GM18520 (cell line): ENCODE measurements at regions not wholly inside any gene's neighbourhood (a gene's known extent, or its start where the extent isn't known, plus 50 kb on each side); places are given as distances from the start of the nearest gene placed in this dataset.
"Not testable (repeated sequence)": the region's sequence is repeated elsewhere in the genome, so short reads cannot be mapped to it uniquely, and the experiment has no call there.

Experiments used
- ATAC-seq: cut with Tn5 transposase; IDR thresholded peaks from one replicate; pipeline ENCODE4 v1.9.1; 2021; ENCODE audit not compliant: unreplicated experiment

- no peak for ATAC-seq
Observed at GRCh38 chr7:159210581-159211235, 66.0 kb upstream of the VIPR2 start.

- no peak for ATAC-seq
Observed at GRCh38 chr7:159209429-159209828, 64.8 kb upstream of the VIPR2 start.

GRCh38 chr7:159207951-159208350 is 63.3 kb upstream of the VIPR2 start:
- ATAC-seq, result no peak

GRCh38 chr7:159207393-159207792 is 62.7 kb upstream of the VIPR2 start:
- no peak for ATAC-seq

GRCh38 chr7:159205833-159206232 is 61.2 kb upstream of the VIPR2 start:
- no peak for ATAC-seq

- ATAC-seq, result no peak
Observed at GRCh38 chr7:159204664-159205063, 60.0 kb upstream of the VIPR2 start.

- ATAC-seq, result not testable (repeated sequence)
Observed at GRCh38 chr7:159203253-159203652, 58.6 kb upstream of the VIPR2 start.

- ATAC-seq, result no peak
Observed at GRCh38 chr7:159201722-159202330, 57.2 kb upstream of the VIPR2 start.

GRCh38 chr7:159200421-159200820 is 55.8 kb upstream of the VIPR2 start:
- no peak for ATAC-seq

- no peak for ATAC-seq
Observed at GRCh38 chr7:159198016-159198724, 53.5 kb upstream of the VIPR2 start.

- ATAC-seq, result no peak
Observed at GRCh38 chr7:159197066-159197975, 52.7 kb upstream of the VIPR2 start.

- ATAC-seq, result no peak
Observed at GRCh38 chr7:159196584-159196983, 51.9 kb upstream of the VIPR2 start.

- ATAC-seq, result peak; percentile 45
Observed at GRCh38 chr7:159195946-159196345, 51.3 kb upstream of the VIPR2 start.
